NT2/D1 (cell line): ENCODE measurements at regions not wholly inside any gene's neighbourhood (a gene's known extent, or its start where the extent isn't known, plus 50 kb on each side); places are given as distances from the start of the nearest gene placed in this dataset.

Experiments used
- SUZ12 ChIP-seq: IDR thresholded peaks from 2 replicates; pipeline ENCODE4 v1.6.1; 2011; ENCODE audit not compliant: insufficient read length, insufficient read depth; ENCODE audit errors: extremely low read depth
- YY1 ChIP-seq: IDR thresholded peaks from 2 replicates; pipeline ENCODE4 v1.6.1; 2011; ENCODE audit not compliant: insufficient read length, insufficient read depth

- no peak for TF ChIP-seq YY1
- TF ChIP-seq SUZ12, result no peak
Measured at GRCh38 chr1:106022312-106022902, 1034.1 kb upstream of the PRMT6 start.
